IMR-90 (cell line): ENCODE measurements at regions not wholly inside any gene's neighbourhood (a gene's known extent, or its start where the extent isn't known, plus 50 kb on each side); places are given as distances from the start of the nearest gene placed in this dataset.

Source experiments
- ATAC-seq: fragments of 200-7000 bp; cut with Tn5 transposase; 2 replicates; pipeline ENCODE4 v1.9.1; 2020; ENCODE audit warnings: low read depth, mild to moderate bottlenecking, moderate library complexity
- BruUV-seq: library from RNA; stranded (reverse); fragments of 400-500 nt; replicated peaks from 2 replicates; lab custom pipeline; 2021; lab: Mats Ljungman, UMichigan
- CTCF ChIA-PET: fragments of 300-600 bp; formaldehyde crosslinking; extraction: SDS; loops from one replicate; lab custom pipeline; 2021; ENCODE audit warnings: antibody characterized with exemption; lab: Yijun Ruan, JAX
- POLR2A ChIA-PET: fragments of 300-600 bp; sonication (Branson Sonifier 250); formaldehyde crosslinking; loops from one replicate; lab custom pipeline; 2022; ENCODE audit warnings: antibody characterized with exemption; ENCODE audit not compliant: unreplicated experiment; lab: Charles Lee
- DNase-seq: peaks from one replicate; pipeline ENCODE4 v3.0.0; 2013
- H2AFZ ChIP-seq: replicated peaks from 2 replicates; pipeline ENCODE3; 2013; ENCODE audit warnings: low read length, mild to moderate bottlenecking; ENCODE audit not compliant: poor library complexity
- H2AK5ac ChIP-seq: 2 replicates; pipeline ENCODE4 v1.6.1; 2013; ENCODE audit warnings: low read depth, low read length, inconsistent platforms
- H2AK9ac ChIP-seq: replicated peaks from 2 replicates; pipeline ENCODE3; 2013; ENCODE audit warnings: mild to moderate bottlenecking, low read depth, low read length, moderate library complexity; ENCODE audit not compliant: poor library complexity
- H2BK120ac ChIP-seq: 2 replicates; pipeline ENCODE4 v1.6.1; 2013; ENCODE audit warnings: low read depth, low read length, inconsistent platforms
- H2BK15ac ChIP-seq: 3 replicates; pipeline ENCODE4 v1.6.1; 2013; ENCODE audit warnings: low read depth, low read length, inconsistent platforms
- H2BK20ac ChIP-seq: 2 replicates; pipeline ENCODE4 v1.6.1; 2013; ENCODE audit warnings: low read depth, mild to moderate bottlenecking, inconsistent platforms, low read length, moderate library complexity
- H2BK5ac ChIP-seq: 2 replicates; pipeline ENCODE4 v1.6.1; 2013; ENCODE audit warnings: mild to moderate bottlenecking, low read depth, low read length, inconsistent platforms; ENCODE audit not compliant: poor library complexity, severe bottlenecking
- H3K14ac ChIP-seq: replicated peaks from 2 replicates; pipeline ENCODE4 v1.6.1; 2013; ENCODE audit warnings: low read depth, low read length, inconsistent platforms
- H3K18ac ChIP-seq: 2 replicates; pipeline ENCODE4 v1.6.1; 2013; ENCODE audit warnings: low read depth, low read length, control low read depth
- H3K23ac ChIP-seq: 2 replicates; pipeline ENCODE4 v1.6.1; 2013; ENCODE audit warnings: low read depth, low read length, inconsistent platforms
- H3K27ac ChIP-seq: 2 replicates; pipeline ENCODE4 v1.5.1; 2013; ENCODE audit warnings: mild to moderate bottlenecking, control low read depth, low read length; ENCODE audit not compliant: insufficient read depth
- H3K27me3 ChIP-seq: 2 replicates; pipeline ENCODE4 v1.6.1; 2013; ENCODE audit warnings: low read length; ENCODE audit not compliant: control insufficient read depth, insufficient read depth
- H3K36me3 ChIP-seq: 2 replicates; pipeline ENCODE4 v1.6.1; 2013; ENCODE audit warnings: low read length, mixed read lengths; ENCODE audit not compliant: control insufficient read depth, insufficient read depth
- H3K4ac ChIP-seq: 2 replicates; pipeline ENCODE4 v1.6.1; 2013; ENCODE audit warnings: low read depth, low read length, inconsistent platforms
- H3K4me1 ChIP-seq: 2 replicates; pipeline ENCODE4 v1.6.1; 2013; ENCODE audit warnings: low read length, mixed read lengths; ENCODE audit not compliant: control insufficient read depth, insufficient read depth
- H3K4me2 ChIP-seq: 2 replicates; pipeline ENCODE4 v1.6.1; 2013; ENCODE audit warnings: low read depth, mild to moderate bottlenecking, control low read depth, low read length, moderate library complexity
- H3K4me3 ChIP-seq: 2 replicates; pipeline ENCODE4 v1.5.1; 2013; ENCODE audit warnings: low read depth, mild to moderate bottlenecking, control low read depth, low read length, moderate library complexity; ENCODE audit not compliant: insufficient read depth
- H3K56ac ChIP-seq: 2 replicates; pipeline ENCODE4 v1.6.1; 2013; ENCODE audit warnings: low read length, inconsistent platforms; ENCODE audit not compliant: insufficient read depth; ENCODE audit errors: extremely low read depth
- H3K79me1 ChIP-seq, 2 experiments: 2 replicates each; pipeline ENCODE4 v1.6.1; 2013; ENCODE audit warnings: low read length in 2 of 2, inconsistent platforms in 1 of 2, low read depth in 1 of 2
- H3K9ac ChIP-seq: 2 replicates; pipeline ENCODE4 v1.6.1; 2013; ENCODE audit warnings: low read depth, low read length, control low read depth
- H3K9me1 ChIP-seq: 2 replicates; pipeline ENCODE4 v1.6.1; 2013; ENCODE audit warnings: low read length, inconsistent platforms; ENCODE audit not compliant: insufficient read depth
- H3K9me3 ChIP-seq: 2 replicates; pipeline ENCODE4 v1.6.1; 2013; ENCODE audit warnings: low read length; ENCODE audit not compliant: control insufficient read depth, insufficient read depth
- H4K20me1 ChIP-seq: 2 replicates; pipeline ENCODE4 v1.6.1; 2013; ENCODE audit warnings: low read length, inconsistent platforms; ENCODE audit not compliant: insufficient read depth
- H4K5ac ChIP-seq: 2 replicates; pipeline ENCODE4 v1.6.1; 2013; ENCODE audit warnings: mild to moderate bottlenecking, low read depth, low read length, control low read depth
- H4K8ac ChIP-seq, 2 experiments: 2 replicates each; pipeline ENCODE4 v1.6.1; 2013; ENCODE audit warnings: low read depth in 2 of 2, low read length in 2 of 2, control low read depth in 1 of 2, inconsistent platforms in 1 of 2
- H4K91ac ChIP-seq: 2 replicates; pipeline ENCODE4 v1.6.1; 2013; ENCODE audit warnings: low read depth, low read length, inconsistent platforms; ENCODE audit not compliant: insufficient read depth
- BHLHE40 ChIP-seq: fragments of 150-350 bp; IDR thresholded peaks from 2 replicates; pipeline ENCODE4 v1.6.1; 2016; ENCODE audit warnings: mild to moderate bottlenecking, low read depth, low read length
- CEBPB ChIP-seq: IDR thresholded peaks from 2 replicates; pipeline ENCODE4 v1.6.1; 2012; ENCODE audit warnings: low read depth, low read length, improper control_type of control experiment
- CHD1 ChIP-seq: IDR thresholded peaks from 2 replicates; pipeline ENCODE4 v1.6.1; 2012; ENCODE audit warnings: low read depth, low read length, improper control_type of control experiment
- FOS ChIP-seq: fragments of 150-350 bp; IDR thresholded peaks from 2 replicates; pipeline ENCODE4 v1.6.1; 2016; ENCODE audit warnings: low read depth, low read length
- MAFK ChIP-seq: IDR thresholded peaks from 2 replicates; pipeline ENCODE4 v1.6.1; 2012; ENCODE audit warnings: low read depth, low read length, improper control_type of control experiment
- MAZ ChIP-seq: IDR thresholded peaks from 2 replicates; pipeline ENCODE4 v1.6.1; 2012; ENCODE audit warnings: low read depth, mild to moderate bottlenecking, low read length, improper control_type of control experiment, moderate library complexity, borderline replicate concordance
- MXI1 ChIP-seq: IDR thresholded peaks from 2 replicates; pipeline ENCODE4 v1.6.1; 2012; ENCODE audit warnings: low read depth, mild to moderate bottlenecking, low read length, moderate library complexity, borderline replicate concordance
- NFE2L2 ChIP-seq: fragments of 150-350 bp; IDR thresholded peaks from 2 replicates; pipeline ENCODE4 v1.6.1; 2016; ENCODE audit warnings: low read depth, mild to moderate bottlenecking, low read length
- POLR2A ChIP-seq: IDR thresholded peaks from 2 replicates; pipeline ENCODE4 v1.6.1; 2012; ENCODE audit warnings: mild to moderate bottlenecking, low read depth, low read length
- RAD21 ChIP-seq: IDR thresholded peaks from 2 replicates; pipeline ENCODE4 v1.6.1; 2012; ENCODE audit warnings: low read length, improper control_type of control experiment
- RCOR1 ChIP-seq: IDR thresholded peaks from 2 replicates; pipeline ENCODE4 v1.6.1; 2012; ENCODE audit warnings: mild to moderate bottlenecking, low read length, improper control_type of control experiment; ENCODE audit not compliant: insufficient replicate concordance
- RFX5 ChIP-seq: IDR thresholded peaks from 2 replicates; pipeline ENCODE4 v1.8.0; 2012; ENCODE audit warnings: low read depth, mild to moderate bottlenecking, low read length, moderate library complexity
- SMC3 ChIP-seq: fragments of 150-350 bp; IDR thresholded peaks from 2 replicates; pipeline ENCODE4 v1.6.1; 2016; ENCODE audit warnings: low read depth, mild to moderate bottlenecking, antibody characterized with exemption, low read length, moderate library complexity
- WGBS, 2 experiments: methylation state at CpG; one replicate each; pipeline versions ENCODE4 v1.1.5 to v1.1.7; 2013; ENCODE audit warnings: missing lambda C conversion rate in 2 of 2; ENCODE audit not compliant: insufficient read length in 1 of 2; ENCODE audit errors: extremely low coverage in 2 of 2; 5-methylcytosine and 5-hydroxymethylcytosine counted together
- dilution Hi-C: fragments of 300-500 bp; cut with HindIII; formaldehyde crosslinking; loops from one replicate; pipeline ENCODE4 v1.14.3; 2018; ENCODE audit warnings: low sequenced_read_pairs; ENCODE audit not compliant: unreplicated experiment
- in situ Hi-C: fragments of 300-500 bp; cut with MboI; formaldehyde crosslinking; loops from 3 replicates; pipeline ENCODE4 v1.14.3; 2019; ENCODE audit warnings: low sequenced_read_pairs, inconsistent platforms, mixed read lengths
- intact Hi-C: fragments of 100-400 bp; cut with micrococcal nuclease; formaldehyde crosslinking; loops from 2 replicates; pipeline ENCODE4 v1.10.0; 2022
- TF ChIP-seq, protein P1 (sequence below): fragments of 150-350 bp; IDR thresholded peaks from 2 replicates; pipeline ENCODE4 v1.6.1; 2016; ENCODE audit warnings: low read depth, mild to moderate bottlenecking, low read length, moderate library complexity, borderline replicate concordance
- TF ChIP-seq, protein P2 (sequence below): conservative IDR thresholded peaks from 2 replicates; pipeline ENCODE4 v1.5.1; 2012; ENCODE audit warnings: mild to moderate bottlenecking, low read depth, low read length, improper control_type of control experiment
- TF ChIP-seq, protein P3 (sequence below): fragments of 150-350 bp; IDR thresholded peaks from 2 replicates; pipeline ENCODE4 v1.6.1; 2017; ENCODE audit warnings: mild to moderate bottlenecking, antibody characterized with exemption, low read length, low read depth

DNA sequence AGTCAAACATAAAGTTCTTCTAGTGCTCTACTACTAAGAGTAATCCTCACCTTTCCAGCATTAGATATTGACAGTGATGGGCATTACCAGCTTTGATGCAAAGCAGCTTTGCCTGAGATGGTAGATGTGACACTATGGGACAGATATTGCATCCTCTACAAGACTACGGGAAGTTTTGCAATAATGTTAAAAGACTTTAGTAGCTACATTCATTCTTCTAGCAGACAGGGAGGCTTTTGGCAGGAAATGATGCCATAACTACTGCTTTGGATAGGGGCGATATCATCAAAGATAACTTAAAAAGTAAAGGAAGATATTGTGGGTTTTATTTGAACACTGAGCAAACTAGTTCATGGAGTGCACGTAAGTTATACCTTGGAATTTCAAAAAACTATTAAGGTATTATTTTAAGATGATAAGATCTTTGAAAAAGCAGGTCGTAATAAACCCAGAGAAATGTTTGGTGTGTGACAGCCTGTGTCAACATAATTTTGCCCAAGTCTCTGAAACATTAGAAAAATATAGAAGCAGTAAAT is 368.3 kb upstream of the TMPRSS15 start:
- no peak overlapping the region for H2AK9ac ChIP-seq
- no peaks in the 10 kb centered on the region for H3K27me3 ChIP-seq
- H3K9me1 ChIP-seq = no peaks in the 10 kb centered on the region
- H4K8ac ChIP-seq = no peak overlapping the region
- H3K79me1 ChIP-seq = no peaks in the 10 kb centered on the region
- no peak for DNase-seq
- no peaks in the 10 kb centered on the region for H3K4me1 ChIP-seq
- H3K23ac ChIP-seq = no peak overlapping the region
- intact Hi-C loops (no loop called here), in situ Hi-C loops (no loop called here), dilution Hi-C loops (no loop called here)
- no peak overlapping the region for H2AK5ac ChIP-seq
- no peak overlapping the region for H3K56ac ChIP-seq
- no peak overlapping the region for H2BK15ac ChIP-seq
- no TSS peak for BruUV-seq
- TF ChIP-seq MAZ (no peak), RFX5 (no peak), CHD1 (no peak), POLR2A (no peak), BHLHE40 (no peak), SMC3 (no peak), FOS (no peak), RAD21 (no peak), RCOR1 (no peak), CEBPB (no peak), MXI1 (no peak), MAFK (no peak), NFE2L2 (no peak)
- TF ChIP-seq, protein P1, sequence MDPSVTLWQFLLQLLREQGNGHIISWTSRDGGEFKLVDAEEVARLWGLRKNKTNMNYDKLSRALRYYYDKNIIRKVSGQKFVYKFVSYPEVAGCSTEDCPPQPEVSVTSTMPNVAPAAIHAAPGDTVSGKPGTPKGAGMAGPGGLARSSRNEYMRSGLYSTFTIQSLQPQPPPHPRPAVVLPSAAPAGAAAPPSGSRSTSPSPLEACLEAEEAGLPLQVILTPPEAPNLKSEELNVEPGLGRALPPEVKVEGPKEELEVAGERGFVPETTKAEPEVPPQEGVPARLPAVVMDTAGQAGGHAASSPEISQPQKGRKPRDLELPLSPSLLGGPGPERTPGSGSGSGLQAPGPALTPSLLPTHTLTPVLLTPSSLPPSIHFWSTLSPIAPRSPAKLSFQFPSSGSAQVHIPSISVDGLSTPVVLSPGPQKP = no peak
- TF ChIP-seq, protein P2, sequence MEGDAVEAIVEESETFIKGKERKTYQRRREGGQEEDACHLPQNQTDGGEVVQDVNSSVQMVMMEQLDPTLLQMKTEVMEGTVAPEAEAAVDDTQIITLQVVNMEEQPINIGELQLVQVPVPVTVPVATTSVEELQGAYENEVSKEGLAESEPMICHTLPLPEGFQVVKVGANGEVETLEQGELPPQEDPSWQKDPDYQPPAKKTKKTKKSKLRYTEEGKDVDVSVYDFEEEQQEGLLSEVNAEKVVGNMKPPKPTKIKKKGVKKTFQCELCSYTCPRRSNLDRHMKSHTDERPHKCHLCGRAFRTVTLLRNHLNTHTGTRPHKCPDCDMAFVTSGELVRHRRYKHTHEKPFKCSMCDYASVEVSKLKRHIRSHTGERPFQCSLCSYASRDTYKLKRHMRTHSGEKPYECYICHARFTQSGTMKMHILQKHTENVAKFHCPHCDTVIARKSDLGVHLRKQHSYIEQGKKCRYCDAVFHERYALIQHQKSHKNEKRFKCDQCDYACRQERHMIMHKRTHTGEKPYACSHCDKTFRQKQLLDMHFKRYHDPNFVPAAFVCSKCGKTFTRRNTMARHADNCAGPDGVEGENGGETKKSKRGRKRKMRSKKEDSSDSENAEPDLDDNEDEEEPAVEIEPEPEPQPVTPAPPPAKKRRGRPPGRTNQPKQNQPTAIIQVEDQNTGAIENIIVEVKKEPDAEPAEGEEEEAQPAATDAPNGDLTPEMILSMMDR = no peak
- TF ChIP-seq, protein P3, sequence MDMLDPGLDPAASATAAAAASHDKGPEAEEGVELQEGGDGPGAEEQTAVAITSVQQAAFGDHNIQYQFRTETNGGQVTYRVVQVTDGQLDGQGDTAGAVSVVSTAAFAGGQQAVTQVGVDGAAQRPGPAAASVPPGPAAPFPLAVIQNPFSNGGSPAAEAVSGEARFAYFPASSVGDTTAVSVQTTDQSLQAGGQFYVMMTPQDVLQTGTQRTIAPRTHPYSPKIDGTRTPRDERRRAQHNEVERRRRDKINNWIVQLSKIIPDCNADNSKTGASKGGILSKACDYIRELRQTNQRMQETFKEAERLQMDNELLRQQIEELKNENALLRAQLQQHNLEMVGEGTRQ = no peak
- H2BK120ac ChIP-seq = no peak overlapping the region
- H3K4ac ChIP-seq = no peak overlapping the region
- no peak overlapping the region for H3K18ac ChIP-seq
- H2BK20ac ChIP-seq = no peak overlapping the region
- H3K4me2 ChIP-seq = no peak overlapping the region
- no peak overlapping the region for H2BK5ac ChIP-seq
- WGBS, 2 experiments = 20% methylated on average over 1 of the region's 4 CpGs; no CpG with 5 or more reads in 1 of the 2 experiments
- 0 out of 2 replicates have a peak, but pooled peaks cover 5% of the 10 kb centered on the region for H3K9me3 ChIP-seq
- H4K20me1 ChIP-seq = no peaks in the 10 kb centered on the region
- POLR2A ChIA-PET = no interaction called here
- H3K4me3 ChIP-seq = no peak overlapping the region
- no peak overlapping the region for H3K9ac ChIP-seq
- CTCF ChIA-PET = no interaction called here
- no peak overlapping the region for H3K27ac ChIP-seq
- no peak overlapping the region for H3K14ac ChIP-seq
- H4K5ac ChIP-seq = no peak overlapping the region
- no peak overlapping the region for H4K91ac ChIP-seq
- no peaks in the 10 kb centered on the region for H3K36me3 ChIP-seq
- ATAC-seq = no peak
- H2AFZ ChIP-seq = no peak overlapping the region
